Mucosa of descending colon (tissue), 3 donors: ENCODE measurements at regions not wholly inside any gene's neighbourhood (a gene's known extent, or its start where the extent isn't known, plus 50 kb on each side); places are given as distances from the start of the nearest gene placed in this dataset.

ENCODE experiments used
- ATAC-seq: fragments of 200-7000 bp; cut with Tn5 transposase; one replicate; pipeline ENCODE4 v1.9.1; 2020; ENCODE audit warnings: mild to moderate bottlenecking, moderate library complexity
- DNase-seq, 3 donors: peaks; one replicate each; pipeline ENCODE4 v3.0.0-alpha.2; 2020
- H3K36me3 ChIP-seq: fragments of 200-600 bp; one replicate; pipeline ENCODE4 v1.8.0; 2021; ENCODE audit warnings: low read depth, mild to moderate bottlenecking
- H3K4me1 ChIP-seq: fragments of 200-600 bp; one replicate; pipeline ENCODE4 v1.8.0; 2021; ENCODE audit warnings: low read depth, mild to moderate bottlenecking
- H3K4me3 ChIP-seq: fragments of 200-600 bp; one replicate; pipeline ENCODE4 v1.8.0; 2021; ENCODE audit warnings: mild to moderate bottlenecking
- H3K9me3 ChIP-seq: fragments of 200-600 bp; one replicate; pipeline ENCODE4 v1.8.0; 2021; ENCODE audit warnings: mild to moderate bottlenecking
- CTCF ChIP-seq: fragments of 200-600 bp; IDR thresholded peaks from one replicate; pipeline ENCODE4 v1.8.0; 2022; ENCODE audit warnings: antibody characterized with exemption, mild to moderate bottlenecking
- intact Hi-C, 2 donors: fragments of 100-400 bp; cut with DNase I in 1 of 2; cut with micrococcal nuclease in 1 of 2; formaldehyde crosslinking; loops; one replicate each; pipeline versions ENCODE4 v1.11.0 to v1.11.1; 2022; cut with DNase I, micrococcal nuclease
- donor health status: DM: no; HTN: no; CAD: no; lungs with moderate emphysema.
- donor health status: DM: no; HTN: no; CAD: no.
- donor health status: DM: no; HTN: yes; CAD: no.

- TF ChIP-seq CTCF = no peak
- Histone ChIP-seq H3K9me3 (no peaks in the 10 kb centered on the region), H3K36me3 (no peaks in the 10 kb centered on the region), H3K4me1 (no peaks in the 10 kb centered on the region), H3K4me3 (no peak overlapping the region)
- no peak for DNase-seq
- ATAC-seq = no peak
- intact Hi-C loops = no loop called here
Measured at GRCh38 chr7:33810356-33810755, 95.0 kb upstream of the BMPER start.

GRCh38 chr7:33813331-33813730, 92.0 kb upstream of the BMPER start:
- no peak for TF ChIP-seq CTCF
- no peaks in the 10 kb centered on the region for H3K9me3 ChIP-seq
- no peaks in the 10 kb centered on the region for H3K4me1 ChIP-seq
- ATAC-seq = no peak
- H3K36me3 ChIP-seq = no peaks in the 10 kb centered on the region
- no peak for DNase-seq
- H3K4me3 ChIP-seq = no peak overlapping the region
- intact Hi-C loops = no loop called here

GRCh38 chr7:33814400-33814799, 90.9 kb upstream of the BMPER start:
- DNase-seq (no peak), ATAC-seq (no peak)
- H3K36me3 ChIP-seq = no peaks in the 10 kb centered on the region
- no peaks in the 10 kb centered on the region for H3K9me3 ChIP-seq
- H3K4me1 ChIP-seq = no peaks in the 10 kb centered on the region
- no peak for TF ChIP-seq CTCF
- no peak overlapping the region for H3K4me3 ChIP-seq
- intact Hi-C loops = no loop called here

- no peaks in the 10 kb centered on the region for H3K36me3 ChIP-seq
- ATAC-seq (no peak), DNase-seq (no peak)
- no peak for TF ChIP-seq CTCF
- H3K9me3 ChIP-seq = no peaks in the 10 kb centered on the region
- intact Hi-C loops = no loop called here
- no peak overlapping the region for H3K4me3 ChIP-seq
- H3K4me1 ChIP-seq = no peaks in the 10 kb centered on the region
Measured at GRCh38 chr7:33814936-33815335, 90.4 kb upstream of the BMPER start.

GRCh38 chr7:33815336-33815735, 90.0 kb upstream of the BMPER start:
- DNase-seq = no peak
- no peak overlapping the region for H3K4me3 ChIP-seq
- no peaks in the 10 kb centered on the region for H3K4me1 ChIP-seq
- H3K9me3 ChIP-seq = no peaks in the 10 kb centered on the region
- intact Hi-C loops = no loop called here
- no peak for ATAC-seq
- no peaks in the 10 kb centered on the region for H3K36me3 ChIP-seq
- no peak for TF ChIP-seq CTCF

- Histone ChIP-seq H3K4me3 (no peak overlapping the region), H3K9me3 (no peaks in the 10 kb centered on the region), H3K4me1 (no peaks in the 10 kb centered on the region), H3K36me3 (no peaks in the 10 kb centered on the region)
- intact Hi-C loops = no loop called here
- no peak for TF ChIP-seq CTCF
- ATAC-seq (no peak), DNase-seq (no peak)
Measured at GRCh38 chr7:33816106-33816505, 89.2 kb upstream of the BMPER start.
